IPS-20b (cell line): ENCODE measurements at regions not wholly inside any gene's neighbourhood (a gene's known extent, or its start where the extent isn't known, plus 50 kb on each side); places are given as distances from the start of the nearest gene placed in this dataset.

Experiments
- H3K27ac ChIP-seq: one replicate; pipeline ENCODE4 v1.5.1; 2013; ENCODE audit warnings: low read length
- H3K27me3 ChIP-seq: 2 replicates; pipeline ENCODE4 v1.6.1; 2013; ENCODE audit warnings: mild to moderate bottlenecking, low read length, inconsistent platforms; ENCODE audit not compliant: insufficient read depth
- H3K36me3 ChIP-seq: 2 replicates; pipeline ENCODE4 v1.6.1; 2013; ENCODE audit warnings: low read depth, mild to moderate bottlenecking, inconsistent platforms, low read length, moderate library complexity; ENCODE audit not compliant: insufficient read depth
- H3K4me1 ChIP-seq: 2 replicates; pipeline ENCODE4 v1.6.1; 2013; ENCODE audit warnings: mild to moderate bottlenecking, control low read depth, inconsistent platforms, low read length, moderate library complexity; ENCODE audit not compliant: insufficient read depth
- H3K4me3 ChIP-seq: 2 replicates; pipeline ENCODE4 v1.5.1; 2013; ENCODE audit warnings: mild to moderate bottlenecking, low read length, inconsistent platforms
- H3K9ac ChIP-seq: 2 replicates; pipeline ENCODE4 v1.6.1; 2013; ENCODE audit warnings: low read depth, mild to moderate bottlenecking, inconsistent platforms, low read length, moderate library complexity
- H3K9me3 ChIP-seq: 2 replicates; pipeline ENCODE4 v1.6.1; 2013; ENCODE audit warnings: mild to moderate bottlenecking, low read depth, low read length, inconsistent platforms; ENCODE audit not compliant: insufficient read depth

DNA sequence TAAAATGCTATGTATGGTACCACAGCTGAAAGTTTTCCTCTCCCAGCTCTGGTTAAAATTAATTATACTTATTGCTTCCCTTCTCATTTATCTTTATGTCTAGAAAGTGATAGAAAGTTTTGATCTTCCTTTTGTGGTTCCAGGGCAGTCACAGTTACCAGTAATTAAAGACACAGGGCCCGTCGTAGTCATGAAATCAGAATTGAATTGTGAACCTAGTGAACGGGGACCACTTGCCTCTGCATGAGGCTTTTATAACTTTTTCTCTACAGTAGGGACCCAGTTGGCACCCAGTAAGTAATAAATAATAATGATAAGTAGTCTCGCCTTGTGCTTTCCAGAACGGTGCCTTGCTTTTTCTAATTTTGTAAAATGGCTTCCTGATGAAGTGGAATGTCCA lies 231.7 kb upstream of the SATB1 start:
- H3K27ac ChIP-seq: no peak overlapping the region

DNA sequence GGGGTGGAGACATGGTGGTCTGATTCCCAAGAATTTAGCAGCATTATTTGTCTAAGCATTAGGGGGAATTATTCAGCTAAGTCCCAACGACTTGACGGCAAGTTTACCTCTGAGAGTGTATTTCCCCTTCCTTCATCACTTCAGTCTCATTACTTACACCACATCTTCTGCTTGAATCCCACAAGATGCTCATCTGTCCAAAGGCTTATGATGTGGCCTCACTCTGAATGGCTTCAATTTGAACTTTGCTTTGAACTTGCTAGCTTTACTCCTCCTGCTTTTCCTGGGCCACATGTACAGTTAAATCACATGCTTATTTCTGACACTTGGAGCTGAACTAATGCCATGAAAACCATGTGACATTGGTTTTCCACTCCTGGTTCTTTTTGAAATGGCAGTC lies 231.3 kb upstream of the SATB1 start:
- Histone ChIP-seq H3K36me3 (no peaks in the 10 kb centered on the region), H3K9me3 (no peaks in the 10 kb centered on the region), H3K27me3 (no peaks in the 10 kb centered on the region), H3K4me3 (no peak overlapping the region), H3K4me1 (no peaks in the 10 kb centered on the region), H3K27ac (no peak overlapping the region), H3K9ac (no peak overlapping the region)

More for the DNA sequence above, 231.7 kb upstream of the SATB1 start:
- Histone ChIP-seq H3K9me3 (no peaks in the 10 kb centered on the region), H3K36me3 (no peaks in the 10 kb centered on the region), H3K9ac (no peak overlapping the region), H3K4me3 (no peak overlapping the region), H3K27me3 (no peaks in the 10 kb centered on the region), H3K4me1 (no peaks in the 10 kb centered on the region)

DNA sequence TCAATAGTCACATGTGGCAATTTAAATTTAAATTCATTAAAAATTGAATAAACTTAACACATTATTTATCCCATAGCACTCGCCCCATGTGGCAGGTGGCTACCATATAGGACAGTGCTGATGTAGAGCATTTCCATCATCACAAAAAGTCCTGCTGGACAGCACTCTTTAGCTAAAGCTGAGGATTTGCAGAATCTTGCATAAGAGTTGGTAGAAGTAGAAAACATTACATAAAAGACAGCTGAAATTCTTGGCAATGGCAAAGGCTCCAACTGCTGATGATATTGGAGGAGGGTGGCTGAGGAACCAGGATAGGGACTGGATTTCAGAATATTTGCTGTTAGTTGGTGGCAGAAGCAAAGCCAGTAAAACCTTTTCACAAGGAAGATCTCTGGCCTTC lies 230.7 kb upstream of the SATB1 start:
- Histone ChIP-seq H3K27ac (no peak overlapping the region), H3K9ac (no peak overlapping the region), H3K36me3 (no peaks in the 10 kb centered on the region), H3K4me3 (no peak overlapping the region), H3K9me3 (no peaks in the 10 kb centered on the region), H3K4me1 (no peaks in the 10 kb centered on the region), H3K27me3 (no peaks in the 10 kb centered on the region)

DNA sequence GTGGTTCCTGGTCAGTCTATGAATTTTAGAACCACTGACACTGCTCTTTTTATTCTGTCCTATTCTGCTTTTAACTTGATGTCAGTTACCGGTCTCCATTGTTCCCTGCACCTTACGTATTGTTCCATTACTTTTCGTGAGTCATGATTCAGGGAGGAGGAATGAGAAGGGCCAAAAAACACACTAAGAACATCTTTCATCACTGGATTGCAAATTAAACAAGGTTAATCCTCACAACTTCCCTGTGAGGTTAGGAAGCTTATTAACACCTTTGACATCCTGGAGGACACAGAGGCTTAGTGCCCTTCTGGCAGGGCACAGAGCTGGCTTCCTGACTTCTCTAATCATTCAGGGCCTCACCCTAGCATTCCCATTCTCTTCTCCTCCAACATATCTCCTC lies 227.6 kb upstream of the SATB1 start:
- no peak overlapping the region for H3K4me3 ChIP-seq

DNA sequence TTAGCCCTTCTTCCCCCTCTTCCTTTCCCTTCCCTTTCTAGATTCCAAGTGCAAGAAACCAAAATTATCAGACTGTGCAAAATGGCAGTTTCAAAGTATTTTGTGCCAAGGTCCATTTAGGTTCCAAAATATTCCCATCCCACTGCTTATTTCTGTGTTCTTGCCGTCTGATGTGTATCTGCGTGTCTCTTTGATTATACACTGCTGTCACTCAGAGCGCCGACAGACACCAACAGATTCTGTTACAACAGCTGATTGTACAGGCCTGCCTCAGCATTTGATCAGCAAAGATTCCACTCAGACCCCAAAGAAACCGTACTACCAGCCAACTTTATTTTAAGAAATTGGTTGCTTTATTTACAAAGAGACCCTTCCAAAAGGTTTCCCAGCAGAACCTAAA lies 225.6 kb upstream of the SATB1 start:
- Histone ChIP-seq H3K27ac (no peak overlapping the region), H3K9ac (no peak overlapping the region), H3K36me3 (no peaks in the 10 kb centered on the region), H3K4me1 (no peaks in the 10 kb centered on the region), H3K27me3 (no peaks in the 10 kb centered on the region), H3K4me3 (no peak overlapping the region), H3K9me3 (no peaks in the 10 kb centered on the region)

More for the DNA sequence above, 227.6 kb upstream of the SATB1 start:
- no peaks in the 10 kb centered on the region for H3K27me3 ChIP-seq
- no peaks in the 10 kb centered on the region for H3K9me3 ChIP-seq
- H3K9ac ChIP-seq: no peak overlapping the region
- H3K4me1 ChIP-seq: no peaks in the 10 kb centered on the region
- no peaks in the 10 kb centered on the region for H3K36me3 ChIP-seq
- no peak overlapping the region for H3K27ac ChIP-seq

DNA sequence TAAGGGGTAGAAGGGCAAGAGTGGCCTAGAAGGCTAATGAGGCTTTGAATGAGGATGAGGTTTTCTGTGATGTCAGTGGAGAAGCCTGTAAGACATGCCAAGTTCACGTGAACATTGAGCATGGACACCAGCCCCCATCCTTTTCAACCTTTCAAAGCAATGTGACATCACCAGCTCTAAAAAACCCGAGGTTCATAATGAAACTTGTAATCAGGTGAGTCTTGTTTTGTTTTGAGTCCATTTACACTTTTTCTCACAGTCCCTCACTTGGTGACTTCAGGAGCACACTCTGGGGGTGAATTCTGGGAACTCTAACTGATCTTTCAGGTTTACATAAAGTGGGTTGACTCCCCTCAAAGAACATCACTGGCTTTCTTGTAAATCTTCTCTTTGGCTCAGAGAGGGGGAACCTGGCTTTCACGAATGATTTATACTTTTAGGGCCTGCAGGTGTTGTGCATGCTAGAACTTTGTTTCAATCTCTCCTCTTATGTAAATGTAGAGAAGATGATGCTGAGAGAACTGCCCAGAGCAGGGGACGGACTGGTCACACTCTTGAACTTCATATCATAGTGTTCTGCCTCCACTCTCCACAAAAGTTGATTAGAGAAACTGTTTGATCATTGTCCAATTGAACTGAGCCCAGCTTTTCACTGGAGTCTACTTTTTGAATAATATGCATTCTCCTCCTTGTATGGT lies 224.7 kb upstream of the SATB1 start:
- no peaks in the 10 kb centered on the region for H3K4me1 ChIP-seq
- no peaks in the 10 kb centered on the region for H3K27me3 ChIP-seq
- no peak overlapping the region for H3K4me3 ChIP-seq
- H3K36me3 ChIP-seq: no peaks in the 10 kb centered on the region
- no peak overlapping the region for H3K9ac ChIP-seq
- H3K27ac ChIP-seq: no peak overlapping the region
- H3K9me3 ChIP-seq: no peaks in the 10 kb centered on the region

DNA sequence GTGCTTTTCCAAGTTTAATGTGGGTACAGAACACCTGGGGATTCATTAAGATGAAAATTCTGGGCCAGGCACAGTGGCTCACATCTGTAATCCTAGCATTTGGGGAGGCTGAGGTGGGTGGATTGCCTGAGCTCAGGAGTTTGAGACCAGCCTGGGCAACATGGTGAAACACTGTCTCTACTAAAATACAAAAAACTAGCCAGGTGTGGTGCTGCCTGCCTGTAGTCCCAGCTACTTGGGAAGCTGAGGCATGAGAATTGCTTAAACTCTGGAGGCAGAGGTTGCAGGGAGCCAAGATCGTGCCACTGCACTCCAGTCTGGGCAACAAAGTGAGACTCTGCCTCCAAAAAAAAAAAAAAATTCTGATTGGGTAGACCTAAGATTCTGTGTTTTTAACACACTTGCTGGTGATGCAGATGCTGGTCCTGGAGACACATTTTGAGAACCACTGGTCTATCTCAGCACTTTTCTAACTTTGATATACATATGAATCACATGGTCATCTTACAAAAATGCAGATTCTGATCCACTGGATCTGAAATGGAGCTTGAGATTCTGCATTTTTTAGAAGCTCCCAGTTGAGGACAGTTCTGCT lies 223.8 kb upstream of the SATB1 start:
- Histone ChIP-seq H3K9me3 (no peaks in the 10 kb centered on the region), H3K4me3 (no peak overlapping the region), H3K27me3 (no peaks in the 10 kb centered on the region), H3K27ac (no peak overlapping the region), H3K4me1 (no peaks in the 10 kb centered on the region), H3K9ac (no peak overlapping the region), H3K36me3 (no peaks in the 10 kb centered on the region)

DNA sequence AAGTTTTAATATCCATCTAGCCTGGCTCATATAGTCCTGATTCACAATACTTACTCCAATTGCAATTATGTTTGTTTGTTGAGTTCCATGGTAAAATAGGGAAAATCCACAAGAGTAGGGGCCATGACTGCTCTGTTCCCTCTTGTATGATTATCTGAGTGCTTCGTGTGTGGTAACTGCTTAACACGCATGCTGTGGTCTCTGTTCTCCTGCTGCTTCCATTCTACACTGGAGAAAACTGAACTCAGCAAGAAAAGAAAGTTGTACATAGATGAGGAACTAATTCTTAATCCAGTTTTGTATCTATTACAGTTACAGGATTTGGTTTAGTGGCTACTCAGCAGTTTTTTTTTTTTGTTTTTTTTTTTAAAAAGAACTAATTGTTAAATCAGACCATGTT lies 223.0 kb upstream of the SATB1 start:
- H3K36me3 ChIP-seq: no peaks in the 10 kb centered on the region
- H3K27me3 ChIP-seq: no peaks in the 10 kb centered on the region
- no peak overlapping the region for H3K4me3 ChIP-seq
- no peaks in the 10 kb centered on the region for H3K9me3 ChIP-seq
- H3K4me1 ChIP-seq: no peaks in the 10 kb centered on the region
- H3K27ac ChIP-seq: no peak overlapping the region
- H3K9ac ChIP-seq: no peak overlapping the region

DNA sequence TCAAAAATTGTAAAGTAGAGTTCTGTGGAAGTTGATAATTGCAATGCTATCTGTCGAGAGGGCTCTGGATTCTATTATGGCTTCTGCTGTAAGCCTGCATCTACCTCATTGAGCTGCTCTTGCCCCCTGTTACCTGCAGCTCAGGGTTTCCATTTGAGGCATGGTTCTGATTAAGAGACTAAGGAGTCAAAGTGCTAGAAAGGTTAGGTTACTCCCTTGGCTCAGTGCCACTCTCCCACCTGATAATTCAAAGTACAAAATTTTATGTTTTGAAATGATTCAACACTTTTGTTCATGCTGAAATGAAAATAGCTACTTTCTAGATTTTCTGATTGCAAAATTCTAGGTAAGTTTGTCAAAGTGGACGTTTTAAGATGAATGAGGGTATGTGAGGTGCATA lies 220.5 kb upstream of the SATB1 start:
- Histone ChIP-seq H3K9me3 (no peaks in the 10 kb centered on the region), H3K27me3 (no peaks in the 10 kb centered on the region), H3K36me3 (no peaks in the 10 kb centered on the region), H3K4me1 (no peaks in the 10 kb centered on the region), H3K4me3 (no peak overlapping the region), H3K9ac (no peak overlapping the region), H3K27ac (no peak overlapping the region)

DNA sequence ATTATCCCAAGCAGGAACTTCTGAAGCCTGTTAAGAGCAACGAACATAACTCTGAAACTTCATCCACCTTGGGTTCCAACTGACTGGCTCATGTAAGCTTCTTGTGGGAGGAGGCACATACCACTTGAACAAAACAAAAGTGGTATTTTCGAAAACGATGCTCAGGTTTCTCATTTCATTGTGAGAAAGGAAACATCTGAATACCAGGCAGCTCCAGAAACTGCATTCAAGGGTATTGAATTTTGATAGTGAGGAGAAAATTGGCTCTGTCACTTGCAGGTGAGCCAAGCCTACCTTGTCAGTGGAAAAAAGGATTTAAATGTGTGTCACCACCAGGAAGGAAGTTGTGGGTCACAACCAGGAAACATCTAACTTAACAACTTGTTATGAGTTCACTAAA lies 218.1 kb upstream of the SATB1 start:
- Histone ChIP-seq H3K27ac (no peak overlapping the region), H3K36me3 (no peaks in the 10 kb centered on the region), H3K4me3 (no peak overlapping the region), H3K9me3 (no peaks in the 10 kb centered on the region), H3K9ac (no peak overlapping the region), H3K27me3 (no peaks in the 10 kb centered on the region), H3K4me1 (no peaks in the 10 kb centered on the region)

DNA sequence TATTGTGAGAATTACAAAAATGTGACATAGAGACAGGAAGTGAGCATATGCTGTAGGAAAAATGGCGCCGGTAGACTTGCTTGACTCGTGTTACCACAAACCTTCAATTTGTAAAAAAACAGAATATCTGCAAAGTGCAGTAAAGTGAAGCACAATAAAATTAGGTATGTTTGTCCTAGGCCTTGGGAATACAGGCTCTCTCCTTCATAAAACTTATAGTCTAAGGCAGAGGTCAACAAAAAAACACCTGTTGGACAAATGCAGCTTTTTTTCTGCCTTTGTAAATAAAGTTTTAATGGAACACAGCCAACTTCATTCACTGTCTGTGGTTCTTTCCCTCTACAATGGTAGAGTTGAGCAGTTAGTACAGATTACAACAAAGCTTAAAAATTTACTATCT lies 216.8 kb upstream of the SATB1 start:
- Histone ChIP-seq H3K4me1 (no peaks in the 10 kb centered on the region), H3K9ac (no peak overlapping the region), H3K36me3 (no peaks in the 10 kb centered on the region), H3K9me3 (no peaks in the 10 kb centered on the region), H3K27me3 (no peaks in the 10 kb centered on the region), H3K27ac (no peak overlapping the region), H3K4me3 (no peak overlapping the region)

DNA sequence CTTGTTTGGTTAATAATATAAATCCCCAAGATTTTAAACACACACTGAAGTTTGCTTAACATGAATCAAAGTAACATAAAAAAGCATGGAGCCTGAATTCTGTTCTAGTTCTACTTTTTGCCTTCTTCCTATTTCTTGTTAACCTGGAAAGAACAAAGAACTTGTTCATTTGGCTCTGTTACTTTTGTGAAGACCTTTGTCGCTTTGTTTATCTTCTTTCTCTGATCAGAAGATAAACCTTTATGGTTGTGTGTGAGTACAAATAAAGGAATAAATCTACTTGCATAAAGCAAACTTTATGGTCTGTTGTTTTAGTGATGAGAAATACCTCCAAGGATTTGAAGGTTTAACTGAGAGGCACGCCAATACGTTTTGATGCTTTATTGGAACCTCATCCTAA lies 210.1 kb upstream of the SATB1 start:
- Histone ChIP-seq H3K27me3 (no peaks in the 10 kb centered on the region), H3K4me3 (no peak overlapping the region), H3K4me1 (no peaks in the 10 kb centered on the region), H3K9ac (no peak overlapping the region), H3K36me3 (no peaks in the 10 kb centered on the region), H3K27ac (no peak overlapping the region), H3K9me3 (no peaks in the 10 kb centered on the region)
